Panc1 (cell line): ENCODE measurements at regions not wholly inside any gene's neighbourhood (a gene's known extent, or its start where the extent isn't known, plus 50 kb on each side); places are given as distances from the start of the nearest gene placed in this dataset.

Experiments
- POLR2AphosphoS5 ChIP-seq: IDR thresholded peaks from 2 replicates; pipeline ENCODE4 v1.6.1; 2012; ENCODE audit warnings: mild to moderate bottlenecking, low read depth, low read length, moderate library complexity
- SIN3A ChIP-seq: IDR thresholded peaks from 2 replicates; pipeline ENCODE4 v1.6.1; 2012; ENCODE audit warnings: low read depth, mild to moderate bottlenecking, low read length, moderate library complexity, borderline replicate concordance; ENCODE audit not compliant: insufficient read depth
- TCF7L2 ChIP-seq: IDR thresholded peaks from 2 replicates; pipeline ENCODE4 v1.6.1; 2011; ENCODE audit warnings: mild to moderate bottlenecking, low read depth, low read length, inconsistent platforms
- TF ChIP-seq, protein P1 (sequence below): fragments of 450-650 bp; IDR thresholded peaks from 2 replicates; pipeline ENCODE4 v1.5.1; 2017; ENCODE audit warnings: mild to moderate bottlenecking
- TF ChIP-seq, protein P2 (sequence below), 2 experiments: IDR thresholded peaks; 2 replicates each; pipeline ENCODE4 v1.6.1; 2011 to 2012; ENCODE audit warnings: low read depth in 2 of 2, control low read depth in 1 of 2, low read length in 1 of 2, mild to moderate bottlenecking in 1 of 2, moderate library complexity in 1 of 2; ENCODE audit not compliant: insufficient read depth in 1 of 2

DNA sequence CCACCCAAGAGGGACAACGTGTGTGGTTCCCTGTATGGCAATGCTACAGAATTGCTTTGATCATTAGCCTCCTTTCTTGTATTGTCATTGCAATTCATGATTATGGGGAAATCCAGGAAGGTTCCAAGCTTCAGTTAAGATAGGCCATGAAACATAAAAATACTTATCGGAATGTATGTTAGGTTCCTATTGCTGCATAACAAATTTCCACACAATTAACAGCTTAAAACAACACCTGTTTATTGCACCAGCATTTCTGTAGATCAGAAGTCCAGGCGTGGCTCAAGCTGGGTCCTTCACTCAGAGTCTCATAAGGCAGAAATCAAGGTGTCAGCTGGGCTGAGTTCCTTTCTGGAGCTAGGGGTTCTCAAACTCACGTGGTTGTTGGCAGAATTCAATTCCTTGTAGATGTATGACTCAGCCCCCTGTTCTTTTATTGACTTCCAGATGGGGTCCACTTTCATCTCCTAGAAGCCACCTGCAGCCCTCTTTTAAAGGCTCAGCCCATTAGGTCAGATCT, 365.6 kb upstream of the TMPO start:
- TF ChIP-seq, protein P1, sequence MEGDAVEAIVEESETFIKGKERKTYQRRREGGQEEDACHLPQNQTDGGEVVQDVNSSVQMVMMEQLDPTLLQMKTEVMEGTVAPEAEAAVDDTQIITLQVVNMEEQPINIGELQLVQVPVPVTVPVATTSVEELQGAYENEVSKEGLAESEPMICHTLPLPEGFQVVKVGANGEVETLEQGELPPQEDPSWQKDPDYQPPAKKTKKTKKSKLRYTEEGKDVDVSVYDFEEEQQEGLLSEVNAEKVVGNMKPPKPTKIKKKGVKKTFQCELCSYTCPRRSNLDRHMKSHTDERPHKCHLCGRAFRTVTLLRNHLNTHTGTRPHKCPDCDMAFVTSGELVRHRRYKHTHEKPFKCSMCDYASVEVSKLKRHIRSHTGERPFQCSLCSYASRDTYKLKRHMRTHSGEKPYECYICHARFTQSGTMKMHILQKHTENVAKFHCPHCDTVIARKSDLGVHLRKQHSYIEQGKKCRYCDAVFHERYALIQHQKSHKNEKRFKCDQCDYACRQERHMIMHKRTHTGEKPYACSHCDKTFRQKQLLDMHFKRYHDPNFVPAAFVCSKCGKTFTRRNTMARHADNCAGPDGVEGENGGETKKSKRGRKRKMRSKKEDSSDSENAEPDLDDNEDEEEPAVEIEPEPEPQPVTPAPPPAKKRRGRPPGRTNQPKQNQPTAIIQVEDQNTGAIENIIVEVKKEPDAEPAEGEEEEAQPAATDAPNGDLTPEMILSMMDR = no peak
- TF ChIP-seq POLR2AphosphoS5 (no peak), TCF7L2 (no peak), SIN3A (no peak)
- TF ChIP-seq, protein P2, sequence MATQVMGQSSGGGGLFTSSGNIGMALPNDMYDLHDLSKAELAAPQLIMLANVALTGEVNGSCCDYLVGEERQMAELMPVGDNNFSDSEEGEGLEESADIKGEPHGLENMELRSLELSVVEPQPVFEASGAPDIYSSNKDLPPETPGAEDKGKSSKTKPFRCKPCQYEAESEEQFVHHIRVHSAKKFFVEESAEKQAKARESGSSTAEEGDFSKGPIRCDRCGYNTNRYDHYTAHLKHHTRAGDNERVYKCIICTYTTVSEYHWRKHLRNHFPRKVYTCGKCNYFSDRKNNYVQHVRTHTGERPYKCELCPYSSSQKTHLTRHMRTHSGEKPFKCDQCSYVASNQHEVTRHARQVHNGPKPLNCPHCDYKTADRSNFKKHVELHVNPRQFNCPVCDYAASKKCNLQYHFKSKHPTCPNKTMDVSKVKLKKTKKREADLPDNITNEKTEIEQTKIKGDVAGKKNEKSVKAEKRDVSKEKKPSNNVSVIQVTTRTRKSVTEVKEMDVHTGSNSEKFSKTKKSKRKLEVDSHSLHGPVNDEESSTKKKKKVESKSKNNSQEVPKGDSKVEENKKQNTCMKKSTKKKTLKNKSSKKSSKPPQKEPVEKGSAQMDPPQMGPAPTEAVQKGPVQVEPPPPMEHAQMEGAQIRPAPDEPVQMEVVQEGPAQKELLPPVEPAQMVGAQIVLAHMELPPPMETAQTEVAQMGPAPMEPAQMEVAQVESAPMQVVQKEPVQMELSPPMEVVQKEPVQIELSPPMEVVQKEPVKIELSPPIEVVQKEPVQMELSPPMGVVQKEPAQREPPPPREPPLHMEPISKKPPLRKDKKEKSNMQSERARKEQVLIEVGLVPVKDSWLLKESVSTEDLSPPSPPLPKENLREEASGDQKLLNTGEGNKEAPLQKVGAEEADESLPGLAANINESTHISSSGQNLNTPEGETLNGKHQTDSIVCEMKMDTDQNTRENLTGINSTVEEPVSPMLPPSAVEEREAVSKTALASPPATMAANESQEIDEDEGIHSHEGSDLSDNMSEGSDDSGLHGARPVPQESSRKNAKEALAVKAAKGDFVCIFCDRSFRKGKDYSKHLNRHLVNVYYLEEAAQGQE (IDR thresholded peaks at IDR 0.05; ENCODE audit: insufficient read depth in 1 of 2, low read depth in 2 of 2, low read length in 1 of 2) = no peak
